Urinary bladder (tissue), 3 donors: ENCODE measurements at regions not wholly inside any gene's neighbourhood (a gene's known extent, or its start where the extent isn't known, plus 50 kb on each side); places are given as distances from the start of the nearest gene placed in this dataset.
A peak's percentile ranks its signal among the peaks of the same experiment; 100 is the strongest.

Experiments
- DNase-seq: peaks from one replicate; pipeline ENCODE4 v3.0.0-alpha.2; 2015; ENCODE audit errors: extremely low spot score
- H3K27ac ChIP-seq: one replicate; pipeline ENCODE4 v1.5.1; 2013; ENCODE audit warnings: low read depth, mild to moderate bottlenecking, moderate library complexity
- H3K36me3 ChIP-seq: one replicate; pipeline ENCODE4 v1.6.1; 2013; ENCODE audit warnings: mild to moderate bottlenecking, moderate library complexity; ENCODE audit not compliant: insufficient read depth
- H3K4me1 ChIP-seq: one replicate; pipeline ENCODE4 v1.6.1; 2013; ENCODE audit warnings: mild to moderate bottlenecking, moderate library complexity; ENCODE audit not compliant: insufficient read depth
- H3K4me3 ChIP-seq: one replicate; pipeline ENCODE4 v1.5.1; 2013; ENCODE audit warnings: low read depth, low read length
- WGBS: extraction: QIAGEN DNeasy Blood & Tissue Kit; methylation state at CpG from one replicate; pipeline ENCODE4 v1.1.7; 2013; 5-methylcytosine and 5-hydroxymethylcytosine counted together
- donor health status: healthy with polysubstance abuse.
- donor health status: healthy.

GRCh38 chr12:31877884-31878283 is 81.3 kb upstream of the RESF1 start:
- Histone ChIP-seq H3K27ac (no peak overlapping the region), H3K4me3 (no peak overlapping the region), H3K4me1 (no peaks in the 10 kb centered on the region), H3K36me3 (no peaks in the 10 kb centered on the region)
- 96% methylated on average over 1 of the region's 1 CpG for WGBS
- DNase-seq, result no peak

- no peak overlapping the region for H3K27ac ChIP-seq
- no peak for DNase-seq
- no peaks in the 10 kb centered on the region for H3K4me1 ChIP-seq
- WGBS, result 27% methylated on average over 13 of the region's 13 CpGs
- H3K4me3 ChIP-seq, result no peak overlapping the region
- H3K36me3 ChIP-seq, result no peaks in the 10 kb centered on the region
Observed at GRCh38 chr12:31876568-31877424, 82.4 kb upstream of the RESF1 start.

- no peak overlapping the region for H3K27ac ChIP-seq
- no peaks in the 10 kb centered on the region for H3K4me1 ChIP-seq
- DNase-seq, result no peak
- no peaks in the 10 kb centered on the region for H3K36me3 ChIP-seq
- WGBS, result 93% methylated on average over 8 of the region's 8 CpGs
- H3K4me3 ChIP-seq, result no peak overlapping the region
Observed at GRCh38 chr12:31875609-31875964, 83.6 kb upstream of the RESF1 start.

DNA sequence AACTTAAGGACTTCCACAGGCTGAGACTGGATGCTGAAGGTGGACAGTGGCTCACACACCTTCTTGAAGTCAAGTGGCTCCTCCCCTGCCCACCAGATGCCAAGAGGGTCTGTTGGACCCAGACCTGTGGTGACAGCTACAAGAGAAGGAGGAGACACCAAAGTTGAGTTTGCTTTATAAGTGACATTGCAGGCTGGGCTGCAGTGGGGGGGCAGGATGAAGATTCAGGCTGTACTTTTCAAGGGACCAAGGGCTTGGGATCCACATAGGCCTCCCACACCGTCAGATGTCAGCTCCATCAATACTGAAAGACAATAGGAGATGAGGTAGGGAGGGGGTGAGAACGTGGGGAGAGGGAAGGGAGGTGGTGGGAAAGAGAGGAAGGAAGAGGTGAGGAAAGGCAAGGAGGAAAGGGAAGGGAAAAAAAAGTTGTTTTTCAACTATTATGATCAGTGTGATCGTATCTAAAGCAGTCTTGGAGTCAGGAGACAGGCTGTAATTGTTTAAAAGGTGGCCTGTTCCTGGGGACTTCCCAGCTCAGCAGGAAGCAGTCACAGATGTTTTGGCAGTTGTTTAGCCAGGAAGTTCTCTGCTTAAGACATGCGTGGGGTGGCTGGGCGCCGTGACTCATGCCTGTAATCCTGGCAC is 84.1 kb upstream of the RESF1 start:
- Histone ChIP-seq H3K27ac (peak overlapping the region; percentile 2), H3K36me3 (no peaks in the 10 kb centered on the region), H3K4me1 (no peaks in the 10 kb centered on the region), H3K4me3 (no peak overlapping the region)
- no peak for DNase-seq
- 59% methylated on average over 6 of the region's 6 CpGs for WGBS

- H3K36me3 ChIP-seq, result no peaks in the 10 kb centered on the region
- no peak overlapping the region for H3K4me3 ChIP-seq
- 86% methylated on average over 19 of the region's 19 CpGs for WGBS
- DNase-seq, result no peak
- H3K27ac ChIP-seq, result no peak overlapping the region
- H3K4me1 ChIP-seq, result no peaks in the 10 kb centered on the region
Observed at GRCh38 chr12:31872831-31873604, 86.2 kb upstream of the RESF1 start.

DNA sequence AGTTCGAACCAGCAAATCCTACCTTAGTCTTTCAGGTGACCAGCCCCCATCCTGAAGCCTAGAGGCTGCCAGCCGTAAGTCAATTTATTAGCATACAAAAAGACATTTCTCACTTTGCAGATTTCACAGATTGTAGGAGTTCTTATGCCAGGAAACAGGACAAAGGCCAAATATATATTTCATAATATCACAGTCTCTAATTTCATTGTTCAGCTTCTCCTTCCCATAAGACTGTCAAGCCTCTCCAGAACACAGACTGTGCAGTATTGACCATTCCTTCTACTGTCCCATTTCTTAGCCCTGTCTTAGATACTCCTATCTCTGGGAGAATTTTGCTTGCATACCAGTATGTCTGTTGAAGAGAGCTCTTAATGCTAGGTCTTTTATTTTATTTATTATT is 89.2 kb upstream of the RESF1 start:
- Histone ChIP-seq H3K36me3 (no peaks in the 10 kb centered on the region), H3K4me3 (no peak overlapping the region), H3K27ac (no peak overlapping the region), H3K4me1 (no peaks in the 10 kb centered on the region)
- no peak for DNase-seq
- 88% methylated on average over 2 of the region's 2 CpGs for WGBS

DNA sequence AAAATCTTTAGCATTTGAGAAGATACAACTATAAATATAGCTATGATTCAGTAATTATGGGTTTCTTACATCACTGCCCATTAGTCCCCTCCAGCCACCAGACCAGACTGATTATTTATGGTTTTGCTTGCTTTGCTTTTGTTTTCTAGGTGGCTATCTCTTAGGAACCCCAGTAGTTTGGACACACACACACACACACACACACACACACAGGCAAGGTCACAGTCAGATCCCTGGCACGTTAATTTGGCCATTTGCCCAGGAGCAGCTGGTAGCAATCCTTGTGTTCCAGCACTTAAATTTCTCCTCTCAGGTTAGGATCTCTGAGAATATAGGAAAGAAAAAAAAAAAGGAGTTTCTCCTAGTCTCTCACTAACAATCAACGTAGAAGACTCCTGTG is 90.2 kb upstream of the RESF1 start:
- H3K4me1 ChIP-seq, result no peaks in the 10 kb centered on the region
- WGBS, result 33% methylated on average over 2 of the region's 2 CpGs
- H3K27ac ChIP-seq, result no peak overlapping the region
- no peak for DNase-seq
- H3K36me3 ChIP-seq, result no peaks in the 10 kb centered on the region
- no peak overlapping the region for H3K4me3 ChIP-seq

DNA sequence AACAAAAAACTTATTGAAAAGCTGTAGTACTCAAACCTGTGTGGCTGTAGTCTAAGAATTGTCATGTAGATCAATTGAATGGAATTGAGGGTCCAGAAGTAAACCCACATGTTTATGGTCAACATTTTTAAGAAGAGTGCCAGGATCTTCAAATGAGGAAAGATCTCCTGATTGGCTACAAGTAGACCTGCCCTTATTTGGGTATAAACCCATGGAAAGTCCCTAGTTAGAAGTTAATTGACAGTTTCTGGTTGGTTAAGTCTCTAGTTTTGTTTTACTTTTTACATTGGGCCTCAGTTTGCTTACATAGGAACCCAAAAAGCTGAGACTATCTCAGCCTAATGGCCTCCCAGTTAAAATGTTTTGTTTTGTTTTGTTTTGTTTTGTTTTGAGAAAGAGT is 91.9 kb upstream of the RESF1 start:
- no peak for DNase-seq
- H3K36me3 ChIP-seq, result no peaks in the 10 kb centered on the region
- no peaks in the 10 kb centered on the region for H3K4me1 ChIP-seq
- no peak overlapping the region for H3K27ac ChIP-seq
- no peak overlapping the region for H3K4me3 ChIP-seq

GRCh38 chr12:31866523-31866922 is 92.7 kb upstream of the RESF1 start:
- no peak overlapping the region for H3K4me3 ChIP-seq
- no peaks in the 10 kb centered on the region for H3K4me1 ChIP-seq
- H3K36me3 ChIP-seq, result no peaks in the 10 kb centered on the region
- H3K27ac ChIP-seq, result no peak overlapping the region
- no peak for DNase-seq
- 94% methylated on average over 3 of the region's 3 CpGs for WGBS

GRCh38 chr12:31865023-31865422 is 94.2 kb upstream of the RESF1 start:
- Histone ChIP-seq H3K4me1 (no peaks in the 10 kb centered on the region), H3K4me3 (no peak overlapping the region), H3K36me3 (no peaks in the 10 kb centered on the region), H3K27ac (no peak overlapping the region)
- no peak for DNase-seq
- 73% methylated on average over 2 of the region's 2 CpGs for WGBS

DNA sequence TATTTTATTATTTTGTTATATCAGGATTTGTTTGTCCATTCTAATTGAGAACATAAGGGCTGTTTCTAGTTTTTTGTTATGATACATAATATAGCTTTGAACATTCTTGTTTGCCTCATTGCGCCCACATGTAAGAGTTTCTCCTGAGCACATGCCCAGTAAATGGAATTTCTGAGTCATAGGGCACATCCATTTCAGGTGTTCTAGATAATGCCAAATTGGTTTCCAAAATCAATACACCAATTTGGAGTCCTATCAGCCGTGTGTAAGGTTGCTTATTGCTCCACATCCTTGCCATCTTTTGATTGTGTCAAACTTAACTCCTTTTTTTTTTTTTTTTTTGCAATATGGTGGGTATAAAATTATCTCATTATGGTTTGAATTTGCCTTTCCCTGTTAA is 97.9 kb upstream of the RESF1 start:
- H3K4me1 ChIP-seq, result no peaks in the 10 kb centered on the region
- no peak for DNase-seq
- no peaks in the 10 kb centered on the region for H3K36me3 ChIP-seq
- no peak overlapping the region for H3K4me3 ChIP-seq
- no peak overlapping the region for H3K27ac ChIP-seq
- WGBS, result 73% methylated on average over 2 of the region's 2 CpGs

DNA sequence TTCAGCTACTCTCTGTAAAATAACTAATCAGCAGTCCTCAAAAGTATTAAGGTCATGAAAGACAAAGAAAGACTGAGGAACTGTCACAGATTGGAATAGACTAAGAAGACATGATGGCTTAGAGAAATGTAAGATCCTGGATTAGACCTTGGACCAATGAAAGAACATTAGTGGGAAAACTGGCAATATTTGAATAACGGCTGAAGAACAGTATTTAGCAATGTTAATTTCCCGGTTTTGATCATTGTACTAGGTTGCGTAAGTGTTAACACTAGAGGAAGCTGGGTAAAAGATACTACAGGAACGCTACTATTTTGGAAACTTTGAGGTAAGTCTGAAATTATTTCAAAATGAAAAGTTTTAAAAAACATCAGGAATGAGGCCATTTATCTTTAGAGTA is 98.8 kb upstream of the RESF1 start:
- H3K27ac ChIP-seq, result no peak overlapping the region
- H3K36me3 ChIP-seq, result no peaks in the 10 kb centered on the region
- no peaks in the 10 kb centered on the region for H3K4me1 ChIP-seq
- H3K4me3 ChIP-seq, result no peak overlapping the region
- 84% methylated on average over 4 of the region's 4 CpGs for WGBS
- DNase-seq, result no peak

- Histone ChIP-seq H3K4me3 (no peak overlapping the region), H3K27ac (no peak overlapping the region), H3K36me3 (no peaks in the 10 kb centered on the region), H3K4me1 (no peaks in the 10 kb centered on the region)
- WGBS, result 83% methylated on average over 13 of the region's 13 CpGs
- no peak for DNase-seq
Observed at GRCh38 chr12:31859232-31859977, 99.8 kb upstream of the RESF1 start.
